ENCODE measurements at regions not wholly inside any gene's neighbourhood (a gene's known extent, or its start where the extent isn't known, plus 50 kb on each side); places are given as distances from the start of the nearest gene placed in this dataset.

GRCh38 chr1:88163187-88163586 lies 520.9 kb upstream of the PKN2 start:
- CTCF ChIA-PET, result interaction anchor here (0.8 kb wide), 1 partner anchor 11 kb away, joined by 3 read pairs; no protein-coding TSS in a partner anchor
- ATAC-seq, result no peak
- POLR2A ChIA-PET, result no interaction called here

More at GRCh38 chr1:88163187-88163586, 520.9 kb upstream of the PKN2 start:
- TF ChIP-seq ZNF425 (CRISPR knock-in tag; conservative IDR thresholded peaks at IDR 0.05) (no peak), IRF2 (CRISPR knock-in tag; IDR thresholded peaks at IDR 0.05; ENCODE audit: borderline replicate concordance, low read depth) (no peak), STAT6 (CRISPR knock-in tag; conservative IDR thresholded peaks at IDR 0.05; ENCODE audit: low read depth) (no peak), NFATC4 (CRISPR knock-in tag; IDR thresholded peaks at IDR 0.05) (no peak), CREM (CRISPR knock-in tag; IDR thresholded peaks at IDR 0.05) (no peak), AR (CRISPR knock-in tag; IDR thresholded peaks at IDR 0.05) (no peak), ZNF416 (CRISPR knock-in tag; IDR thresholded peaks at IDR 0.05) (no peak), TCF7 (CRISPR knock-in tag; IDR thresholded peaks at IDR 0.05; ENCODE audit: low read depth) (no peak), FOXK1 (CRISPR knock-in tag; IDR thresholded peaks at IDR 0.05) (no peak), ZNF281 (CRISPR knock-in tag; IDR thresholded peaks at IDR 0.05) (no peak), PRRX2 (CRISPR knock-in tag; IDR thresholded peaks at IDR 0.05) (no peak), JUN (CRISPR knock-in tag; IDR thresholded peaks at IDR 0.05) (no peak), MYBL2 (CRISPR knock-in tag; IDR thresholded peaks at IDR 0.05) (no peak), FOXP1 (CRISPR knock-in tag; IDR thresholded peaks at IDR 0.05; ENCODE audit: borderline replicate concordance) (no peak), ATF2 (CRISPR knock-in tag; IDR thresholded peaks at IDR 0.05; ENCODE audit: borderline replicate concordance, low read depth) (no peak), KAT7 (CRISPR knock-in tag; IDR thresholded peaks at IDR 0.05; ENCODE audit: borderline replicate concordance) (no peak), ATF1 (CRISPR knock-in tag; IDR thresholded peaks at IDR 0.05) (no peak), E2F5 (CRISPR knock-in tag; IDR thresholded peaks at IDR 0.05) (no peak)
- H3K27me3 Mint-ChIP-seq (ENCODE audit: low read depth), result no peaks in the 10 kb centered on the region
- no peak overlapping the region for H3K27ac Mint-ChIP-seq
- no peaks in the 10 kb centered on the region for H3K9me3 Mint-ChIP-seq
- no peak overlapping the region for H3K4me3 Mint-ChIP-seq
- no peaks in the 10 kb centered on the region for H3K36me3 Mint-ChIP-seq
- no peaks in the 10 kb centered on the region for H3K4me1 Mint-ChIP-seq
- DNase-seq (ENCODE audit: low spot score), result no peak
